HG03097 (cell line): ENCODE measurements at regions not wholly inside any gene's neighbourhood (a gene's known extent, or its start where the extent isn't known, plus 50 kb on each side); places are given as distances from the start of the nearest gene placed in this dataset.

ENCODE experiments used
- ATAC-seq: cut with Tn5 transposase; IDR thresholded peaks from one replicate; pipeline ENCODE4 v1.9.1; 2021; ENCODE audit not compliant: unreplicated experiment, low FRiP score

DNA sequence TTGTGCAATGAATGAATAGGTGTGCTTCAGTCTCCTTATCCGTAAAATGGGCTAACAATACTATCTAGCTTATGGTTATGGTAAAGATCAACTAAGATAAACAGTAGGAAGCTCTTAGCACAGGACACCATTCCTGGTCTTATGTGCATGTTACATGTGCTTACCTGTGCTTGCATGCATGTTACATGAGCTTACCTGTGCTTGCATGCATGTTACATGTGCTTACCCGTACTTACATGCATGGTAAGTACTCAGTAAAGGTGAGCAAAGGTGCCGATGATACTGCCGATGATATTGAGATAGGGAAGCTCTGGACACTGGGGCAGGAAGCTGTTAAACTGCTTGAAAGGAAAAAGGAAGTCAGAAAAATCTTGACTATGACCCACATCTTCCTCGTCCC is 211.0 kb upstream of the USP24 start:
- no peak for ATAC-seq

DNA sequence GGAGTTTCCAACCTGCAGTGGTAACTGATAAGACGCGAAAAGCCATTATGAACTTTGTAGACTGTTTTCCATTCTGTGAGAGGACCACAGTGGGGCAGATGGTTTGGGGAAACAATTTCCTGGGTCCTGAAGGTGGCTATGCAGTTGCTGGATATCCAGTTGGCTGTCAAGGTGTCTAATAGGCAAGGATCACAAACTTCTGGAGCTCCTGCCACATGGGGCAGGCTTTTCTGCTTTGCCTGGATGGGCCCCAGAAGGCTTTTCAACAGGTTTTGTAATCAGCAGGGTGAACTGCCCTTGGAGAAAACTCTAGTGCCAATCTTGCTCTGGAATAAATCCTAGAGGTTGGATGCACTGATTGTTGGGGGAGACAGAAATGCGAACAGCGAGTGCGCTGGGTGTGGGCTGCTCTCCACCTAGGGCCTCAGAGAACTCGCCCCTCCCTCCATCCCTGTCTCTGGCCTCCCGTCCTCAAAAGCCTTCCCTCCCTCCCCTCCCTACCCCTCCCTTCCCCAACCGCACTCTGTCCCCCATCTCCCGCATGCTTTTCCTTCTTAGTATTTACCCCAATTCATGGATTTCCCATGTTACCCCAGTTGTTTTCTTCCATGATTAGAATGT is 210.3 kb upstream of the USP24 start:
- no peak for ATAC-seq

DNA sequence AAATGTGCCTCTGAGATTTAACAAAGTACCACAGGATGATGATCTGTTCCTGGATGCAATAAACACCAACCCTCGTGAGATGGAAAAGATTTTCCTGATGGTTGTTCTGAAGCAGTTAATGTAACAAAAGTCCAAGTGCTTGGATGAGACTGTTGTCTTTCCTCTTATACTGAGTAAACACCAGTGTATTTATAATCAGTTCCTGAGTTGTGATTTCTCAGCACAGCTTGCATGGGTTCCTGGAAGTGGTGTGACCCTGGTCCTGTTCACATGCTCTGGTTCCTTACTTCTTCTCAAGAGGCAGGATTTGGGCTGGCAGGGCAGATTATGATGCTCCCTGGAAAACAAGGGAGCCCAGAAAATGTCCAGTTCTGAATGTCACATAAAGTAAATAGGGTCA is 208.2 kb upstream of the USP24 start:
- ATAC-seq: no peak

DNA sequence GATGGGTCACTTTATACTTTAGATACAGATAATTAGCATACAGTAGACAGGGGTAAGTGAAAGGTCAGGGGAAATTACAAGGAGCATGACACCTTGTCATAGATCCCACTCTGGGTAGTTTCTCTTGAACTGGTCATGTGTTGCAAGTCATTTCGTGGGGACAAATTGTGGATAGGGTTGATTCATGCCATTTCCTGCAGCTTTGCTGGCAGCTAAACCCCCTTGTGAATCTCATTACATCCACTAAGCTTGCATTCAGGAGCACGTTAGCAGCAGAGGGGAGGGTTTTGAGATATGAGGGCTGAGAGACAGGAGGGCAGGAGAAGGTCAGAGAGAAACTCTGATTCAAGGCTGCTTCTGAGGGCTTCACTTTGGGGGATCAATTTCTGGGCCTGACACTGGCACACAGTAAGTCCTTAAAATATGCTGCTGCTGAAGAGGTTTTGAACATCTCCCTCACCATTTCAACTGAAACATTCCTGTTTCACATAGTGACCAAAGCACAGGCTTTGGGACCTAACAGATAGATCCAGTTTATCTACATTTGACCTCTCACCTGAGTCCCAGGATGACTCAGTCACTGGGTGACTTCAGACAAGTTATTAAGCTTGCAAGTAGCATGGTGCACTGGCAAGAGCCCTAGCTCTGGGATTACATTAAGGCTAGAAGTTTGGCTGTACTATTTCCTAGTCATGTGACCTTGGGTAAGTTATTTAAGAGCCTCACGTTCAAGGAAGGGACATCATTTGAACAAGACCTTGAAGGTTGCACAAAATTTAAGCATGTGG is 206.0 kb upstream of the USP24 start:
- no peak for ATAC-seq

DNA sequence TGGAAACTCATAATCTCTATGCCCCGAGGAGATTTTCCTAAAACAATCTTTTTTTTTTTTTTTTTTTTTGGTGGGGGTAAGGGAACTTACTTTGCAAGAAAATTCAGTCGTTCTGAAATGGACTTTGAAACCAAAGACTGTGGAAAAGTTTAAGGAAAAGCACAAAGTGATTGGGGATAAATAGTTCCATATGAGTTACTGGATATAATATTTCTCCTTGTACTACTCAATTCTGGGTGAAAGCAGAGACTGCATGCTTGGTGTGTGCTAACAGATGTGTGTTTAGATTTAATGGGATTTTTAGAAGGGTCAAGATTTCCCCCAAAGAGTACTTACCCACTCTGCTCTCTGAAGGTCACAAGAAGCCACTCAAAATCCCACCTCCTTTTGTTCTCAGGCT is 204.9 kb upstream of the USP24 start:
- no peak for ATAC-seq

DNA sequence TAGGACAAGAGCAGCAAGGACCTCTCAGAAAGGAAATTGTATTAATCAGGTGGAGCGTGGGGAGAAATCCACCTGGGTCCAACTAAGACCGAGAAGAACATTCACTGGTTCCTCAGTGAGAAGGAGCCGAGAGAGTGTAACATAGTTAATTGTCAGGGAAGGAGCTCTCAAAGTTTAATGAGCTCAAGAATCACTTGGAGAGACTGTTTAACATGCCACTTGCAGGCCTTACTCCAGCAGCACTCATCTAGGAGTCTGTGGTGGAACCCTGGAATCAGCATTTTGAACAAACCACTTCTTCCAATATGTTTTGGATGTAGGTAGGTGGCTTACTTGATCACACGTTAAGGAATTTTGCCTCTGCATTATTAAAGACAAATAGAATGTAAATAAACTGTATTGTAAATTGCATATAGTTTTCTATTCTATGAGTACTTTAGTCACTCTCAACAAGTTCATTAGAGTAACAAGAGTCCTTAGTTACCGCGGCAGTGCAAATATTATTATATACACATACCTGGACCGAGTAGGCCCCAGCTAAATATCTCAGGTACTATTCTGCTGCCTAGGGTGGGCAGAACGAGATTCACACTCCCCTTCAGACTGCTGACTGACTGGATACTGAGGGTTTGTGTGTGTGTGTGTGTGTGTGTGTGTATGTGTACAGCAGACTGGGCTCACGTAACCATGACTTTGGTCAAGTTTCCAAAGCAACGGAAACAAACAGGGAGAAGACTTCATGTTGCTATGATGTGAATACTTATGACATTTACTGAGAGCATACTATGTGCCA is 203.2 kb upstream of the USP24 start:
- no peak for ATAC-seq

DNA sequence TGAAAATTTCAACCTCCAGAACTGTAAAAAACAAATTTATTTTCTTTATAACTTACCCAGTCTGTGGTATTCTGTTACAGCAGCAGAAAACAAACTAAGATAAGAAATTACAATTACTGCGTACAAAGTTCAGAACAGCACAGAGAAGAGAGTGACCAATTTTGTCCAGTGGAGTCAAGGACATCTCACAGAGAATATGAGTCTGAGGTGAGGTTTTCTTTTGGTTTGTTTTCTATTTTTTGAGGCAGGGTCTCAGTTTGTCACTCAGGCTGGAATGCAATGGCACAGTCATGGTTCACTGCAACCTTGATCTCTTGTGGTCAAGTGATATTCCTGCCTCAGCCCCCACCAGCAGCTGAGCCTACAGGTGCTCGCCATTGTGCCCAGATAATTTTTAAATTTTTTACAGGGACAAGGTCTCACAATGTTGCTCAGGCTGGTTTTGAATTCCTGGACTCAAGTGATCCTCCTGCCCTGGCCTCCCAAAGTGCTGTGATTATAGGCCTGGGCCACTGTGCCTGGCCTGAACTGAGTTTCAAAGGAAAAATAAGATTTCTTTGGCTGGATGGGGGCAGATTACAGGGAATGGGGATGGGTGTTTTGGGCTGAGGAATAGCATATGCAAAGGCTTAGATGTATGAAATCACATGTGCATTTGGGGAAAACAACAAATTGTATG is 201.1 kb upstream of the USP24 start:
- no peak for ATAC-seq

DNA sequence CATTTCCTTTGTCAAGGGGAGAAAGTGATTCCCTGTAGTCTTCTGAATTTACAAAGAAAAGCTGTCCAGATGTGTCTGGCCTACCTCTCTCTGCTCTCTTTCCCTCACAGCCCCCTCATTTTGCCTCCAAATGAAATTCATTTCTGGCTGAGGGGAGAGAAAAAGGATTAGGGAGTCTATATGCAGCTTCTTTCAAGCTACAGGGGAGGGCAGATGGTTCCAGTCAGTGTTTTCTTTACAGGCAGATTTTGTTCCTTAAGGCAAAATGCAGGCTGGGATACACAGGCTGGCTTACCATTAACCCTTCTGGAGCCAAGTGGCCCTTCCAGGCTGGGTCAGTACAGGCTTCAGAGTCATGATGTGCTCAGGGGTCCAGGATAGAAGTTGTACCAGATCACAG is 198.1 kb upstream of the USP24 start:
- no peak for ATAC-seq

DNA sequence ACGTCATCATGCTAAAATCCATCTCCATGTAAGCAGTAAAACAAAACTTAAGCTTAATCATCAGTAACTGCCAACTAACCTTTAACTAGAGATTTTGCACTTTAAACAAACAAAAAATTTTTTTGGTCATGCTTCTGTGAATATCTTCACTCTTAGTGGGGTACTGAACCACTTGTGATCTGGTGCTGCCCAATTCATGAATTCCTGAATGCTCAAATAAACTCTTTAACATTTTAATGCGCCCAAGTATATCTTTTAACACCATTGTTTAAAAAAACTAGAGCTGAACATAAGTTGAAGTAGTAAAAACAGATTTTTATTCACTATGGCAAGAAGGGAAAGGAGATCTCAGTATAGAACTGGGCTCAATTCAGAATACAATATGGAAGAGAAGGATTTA is 196.9 kb upstream of the USP24 start:
- no peak for ATAC-seq

DNA sequence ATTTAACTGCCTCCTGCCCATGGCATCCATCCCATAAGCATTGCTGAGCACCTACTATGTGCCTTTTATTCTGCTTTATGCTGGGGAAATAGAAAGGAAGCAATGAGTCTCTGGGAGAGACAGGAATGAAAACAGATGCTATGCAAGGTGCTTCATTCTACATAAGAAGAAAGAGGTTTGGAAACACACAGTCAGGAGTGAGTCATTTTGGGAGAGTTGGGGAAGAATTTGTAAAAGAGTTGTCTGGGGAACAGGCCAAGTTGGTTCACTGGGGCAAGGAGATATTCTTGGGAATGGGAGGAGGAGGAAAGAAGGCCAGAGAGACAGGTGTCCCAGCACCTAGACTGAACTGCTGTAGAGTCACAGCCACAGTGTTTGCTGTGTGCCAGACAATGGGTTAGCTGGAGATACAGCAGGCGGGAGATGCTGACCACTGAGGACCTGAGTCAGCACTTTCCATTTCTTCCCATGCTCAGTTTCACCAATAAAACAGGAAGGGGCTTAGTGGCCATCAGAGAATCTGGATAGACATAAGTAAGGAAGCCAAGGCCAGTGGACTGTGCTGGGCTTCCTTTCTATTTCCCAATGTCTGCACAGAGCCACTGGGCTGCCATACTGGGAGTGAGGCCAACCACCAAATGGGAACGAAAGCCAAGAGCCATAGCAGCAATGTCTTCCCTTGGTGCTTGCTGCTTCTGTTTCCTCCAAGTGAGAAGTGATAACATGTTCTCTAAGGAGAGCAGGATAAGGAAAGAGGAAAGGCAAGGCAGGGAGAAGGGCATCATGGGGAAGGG is 187.7 kb upstream of the USP24 start:
- no peak for ATAC-seq

DNA sequence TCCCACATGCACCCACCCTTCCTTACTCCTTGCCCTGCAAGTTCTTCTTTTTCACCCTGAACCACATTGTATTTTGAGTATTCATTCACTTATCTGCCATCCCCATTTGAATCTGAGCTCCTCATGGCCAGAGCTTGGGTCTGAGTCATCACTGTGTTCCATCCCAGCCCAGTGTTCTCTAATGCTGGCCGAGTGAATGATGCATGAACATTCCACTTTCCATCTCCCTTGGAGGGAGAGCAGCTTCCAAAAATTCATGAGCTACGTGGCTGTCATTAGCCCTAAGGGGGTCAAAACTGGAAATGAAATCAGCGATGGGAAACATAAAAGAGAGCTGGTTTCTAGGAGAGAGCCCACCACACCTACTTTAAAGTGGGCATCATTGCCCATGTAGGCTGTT is 187.0 kb upstream of the USP24 start:
- ATAC-seq: no peak

DNA sequence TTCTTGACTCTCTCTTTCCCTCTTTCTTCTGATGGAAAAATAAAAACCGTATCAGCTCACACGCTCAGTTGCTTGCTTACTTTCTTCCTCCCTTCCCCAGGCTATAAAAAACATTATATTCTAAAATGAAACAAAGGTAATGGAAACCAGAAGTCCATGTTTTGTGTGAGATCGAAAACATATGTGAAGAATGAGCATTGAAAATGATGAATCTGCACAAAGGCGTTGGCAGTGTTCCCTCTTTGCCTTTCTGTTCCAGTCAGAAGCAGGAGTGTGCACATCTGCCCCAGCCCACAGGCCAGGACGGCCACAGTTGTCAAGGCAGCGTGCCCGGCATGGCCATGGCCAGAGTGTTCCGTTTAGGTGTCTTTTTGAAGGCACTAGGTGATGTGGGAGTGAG is 185.3 kb upstream of the USP24 start:
- ATAC-seq: no peak

DNA sequence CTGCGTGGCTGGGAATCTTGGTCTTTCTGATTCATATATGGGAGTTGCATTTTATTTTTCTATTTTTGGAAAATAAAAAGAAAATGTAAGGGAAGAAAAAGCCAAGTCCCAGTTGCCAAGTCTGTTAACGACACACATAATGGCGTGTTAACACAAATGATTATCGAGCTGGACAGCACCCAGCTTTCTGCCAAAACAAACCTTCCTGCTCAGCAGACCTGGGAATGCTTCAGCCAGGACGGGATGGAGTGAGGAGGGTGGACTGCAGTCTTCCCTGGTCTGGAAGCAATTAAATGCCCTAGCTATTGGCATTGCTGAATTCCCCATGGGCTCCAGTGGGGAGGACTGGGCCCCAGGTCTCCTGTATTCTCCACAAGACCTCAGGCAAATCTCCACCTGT is 184.2 kb upstream of the USP24 start:
- no peak for ATAC-seq

DNA sequence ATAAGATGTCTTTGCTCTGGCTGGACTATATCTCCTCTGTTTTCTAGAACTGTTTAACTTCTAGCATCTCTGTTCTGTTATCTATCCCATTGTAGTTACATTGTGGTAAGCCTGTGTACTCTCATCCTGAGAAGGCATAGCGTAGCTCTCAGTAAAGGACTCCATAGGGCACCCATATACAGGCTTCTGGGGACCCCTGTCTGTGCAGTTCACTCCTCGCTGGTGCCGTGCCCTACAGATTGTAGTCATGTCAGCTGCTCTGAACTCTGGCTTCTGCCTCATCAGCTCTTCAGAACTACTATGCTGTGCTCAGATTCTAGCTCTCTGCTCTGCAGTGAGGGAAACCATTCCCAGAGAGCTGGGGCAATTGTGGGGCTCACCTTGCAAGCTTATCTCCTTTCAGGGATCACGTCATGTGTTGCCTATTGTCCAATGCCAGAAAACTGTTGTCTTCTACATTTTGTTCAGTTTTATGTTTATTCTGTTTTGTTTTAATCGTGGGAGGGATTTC is 181.3 kb upstream of the USP24 start:
- no peak for ATAC-seq

DNA sequence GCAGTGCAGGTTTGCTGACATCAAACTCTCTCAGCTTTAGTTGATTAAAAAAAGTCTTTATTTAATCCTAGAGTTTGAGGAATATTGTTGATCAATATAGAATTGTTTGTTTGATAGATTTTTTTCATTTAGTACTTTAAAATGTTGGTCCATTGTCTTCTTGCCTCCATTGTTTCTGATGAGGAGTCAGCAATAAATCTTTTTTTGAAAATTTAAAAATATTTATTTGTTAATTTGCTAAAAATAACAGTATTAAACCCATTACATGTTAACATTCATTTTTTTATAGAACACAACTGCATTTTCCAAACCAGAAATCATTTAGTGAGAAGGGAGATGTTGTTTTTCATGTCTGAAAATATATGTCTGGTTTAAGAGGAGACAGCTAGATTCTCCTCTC is 173.8 kb upstream of the USP24 start:
- no peak for ATAC-seq

DNA sequence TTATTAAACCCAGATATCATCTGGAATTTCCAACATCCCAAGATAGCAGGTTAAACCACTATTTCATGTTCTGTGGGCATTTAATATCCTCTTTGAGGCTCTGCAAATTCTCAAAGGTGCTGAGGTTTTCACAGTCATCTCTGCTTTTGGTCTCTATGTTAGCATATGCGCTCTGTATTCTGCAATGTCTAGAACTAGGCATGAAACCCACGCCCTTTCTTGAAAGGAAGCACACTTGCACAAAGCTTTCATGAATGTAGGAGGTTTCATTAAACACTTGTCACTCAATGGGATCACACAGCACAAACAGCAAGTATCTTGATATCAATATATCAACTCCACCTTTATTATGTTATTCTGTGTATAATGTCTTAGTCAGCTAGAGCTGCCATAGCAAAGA is 172.0 kb upstream of the USP24 start:
- no peak for ATAC-seq

DNA sequence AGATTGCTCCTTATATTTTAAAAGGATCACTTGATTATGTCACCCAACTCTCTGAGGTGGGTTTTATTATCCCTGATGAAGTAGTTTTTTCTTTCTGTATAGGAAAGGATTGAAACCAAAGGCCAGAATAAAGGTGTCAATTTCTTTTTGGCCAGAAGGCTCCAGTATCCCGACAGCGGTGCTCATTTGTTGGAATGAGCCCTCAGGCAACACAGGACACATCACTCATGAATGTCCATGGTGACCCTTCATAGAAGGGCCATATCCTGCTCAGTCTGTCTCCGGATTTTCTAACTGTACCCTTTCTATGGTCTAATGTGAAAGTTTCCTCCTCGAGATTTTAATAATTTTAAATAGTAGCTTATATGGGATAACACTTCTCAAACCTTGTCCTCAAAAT is 171.3 kb upstream of the USP24 start:
- ATAC-seq: no peak

DNA sequence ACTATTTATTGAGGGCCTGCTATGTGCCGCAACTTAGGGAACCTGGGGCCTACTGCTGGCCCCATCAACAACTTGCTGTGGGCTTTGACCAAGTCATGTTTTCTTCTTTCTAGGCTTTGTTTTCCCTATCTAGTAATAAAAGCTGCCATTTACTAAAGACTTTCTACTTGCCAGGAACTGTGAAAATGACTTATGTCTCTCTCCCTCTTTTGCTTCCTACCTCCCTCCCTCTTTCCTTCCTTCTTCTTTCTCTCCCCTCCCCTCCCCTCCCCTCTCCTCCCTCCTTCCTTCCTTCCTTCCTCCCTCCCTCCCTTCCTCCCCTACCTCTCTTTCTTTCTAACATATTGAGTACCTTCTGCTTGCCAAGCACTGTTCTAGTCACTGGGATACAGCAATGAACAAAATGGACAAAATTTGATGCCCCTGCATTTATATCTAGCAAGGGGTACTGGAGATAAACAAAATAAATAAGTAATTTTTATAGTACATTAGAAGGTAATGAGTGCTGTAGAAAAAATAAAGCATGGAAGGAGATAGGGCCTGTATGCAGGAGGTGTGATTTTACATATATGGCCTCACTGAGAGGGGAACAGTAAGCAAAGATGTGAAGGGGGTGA is 170.3 kb upstream of the USP24 start:
- ATAC-seq: no peak

DNA sequence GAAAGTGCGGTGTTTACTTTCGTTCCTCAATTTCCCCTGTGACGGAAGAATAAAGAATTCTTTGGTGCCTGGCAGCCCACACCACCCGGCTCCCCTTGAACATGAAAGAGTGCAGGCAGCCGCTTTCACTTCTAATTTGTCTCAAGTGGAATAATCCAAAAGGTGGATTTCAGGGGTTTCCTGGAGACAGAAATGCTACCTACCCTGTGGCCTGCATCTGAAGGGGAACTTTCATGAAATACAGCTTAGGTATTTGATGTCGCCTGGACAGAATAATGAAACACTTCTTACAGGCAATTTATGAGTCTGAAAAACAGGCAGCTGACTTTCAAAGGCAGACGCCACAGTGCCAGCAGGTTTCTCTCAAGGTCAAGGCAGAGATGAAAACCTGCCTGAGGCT is 169.5 kb upstream of the USP24 start:
- no peak for ATAC-seq

DNA sequence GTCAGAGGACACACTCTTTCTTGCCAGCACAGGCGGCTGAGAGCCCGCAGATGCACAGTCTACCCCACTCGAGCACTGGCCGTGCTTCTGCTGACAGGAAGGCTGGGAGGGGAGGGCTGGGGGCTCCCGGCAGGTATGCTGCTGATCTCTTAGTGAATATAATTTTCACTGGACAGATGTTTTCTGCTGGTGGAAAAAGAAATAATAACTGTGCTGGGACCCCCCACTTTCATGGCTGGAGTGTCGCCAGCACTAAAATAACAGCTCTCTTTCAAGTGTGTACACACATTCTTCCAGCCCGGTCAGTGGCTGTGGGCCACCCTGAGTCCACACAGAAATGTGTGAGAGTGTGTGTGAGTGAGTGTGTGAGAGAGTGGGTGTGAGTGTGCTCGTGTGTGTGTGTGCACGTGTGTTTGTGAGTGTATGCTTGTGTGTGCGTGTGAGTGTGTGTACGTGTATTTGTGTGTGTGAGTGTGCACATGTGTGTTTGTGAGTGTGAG is 167.7 kb upstream of the USP24 start:
- ATAC-seq: no peak
